PC-9 (cell line): ENCODE measurements at regions not wholly inside any gene's neighbourhood (a gene's known extent, or its start where the extent isn't known, plus 50 kb on each side); places are given as distances from the start of the nearest gene placed in this dataset.

ENCODE experiments used
- EZH2 ChIP-seq: fragments of 200-600 bp; sonication (generic); IDR thresholded peaks from 2 replicates; pipeline ENCODE4 v1.8.0; 2017; ENCODE audit warnings: antibody characterized with exemption, low read depth
- TF ChIP-seq, protein P1 (sequence below): fragments of 200-600 bp; sonication (generic); conservative IDR thresholded peaks from 2 replicates; pipeline ENCODE4 v1.6.1; 2017; ENCODE audit warnings: mixed run types, antibody characterized with exemption, mild to moderate bottlenecking, moderate library complexity

DNA sequence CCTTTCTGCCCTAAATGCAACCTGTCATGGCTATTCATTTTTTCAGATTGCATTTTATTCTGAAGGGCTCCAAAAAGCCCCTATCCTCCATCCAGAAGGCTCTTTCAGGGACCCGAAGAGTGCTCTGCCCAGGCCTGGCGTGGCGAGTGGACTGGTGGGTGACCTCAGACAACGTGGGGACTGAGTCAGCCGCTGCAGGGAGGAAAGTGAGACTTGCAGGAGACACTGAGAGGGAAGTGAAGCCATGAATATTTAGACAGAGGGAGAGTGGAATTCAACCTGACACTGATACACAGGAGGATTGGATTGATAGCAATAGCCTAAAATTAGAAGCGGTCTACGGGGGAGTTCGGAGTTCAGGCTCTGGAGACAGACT, 63.6 kb upstream of the SIX2 start:
- TF ChIP-seq, protein P1, sequence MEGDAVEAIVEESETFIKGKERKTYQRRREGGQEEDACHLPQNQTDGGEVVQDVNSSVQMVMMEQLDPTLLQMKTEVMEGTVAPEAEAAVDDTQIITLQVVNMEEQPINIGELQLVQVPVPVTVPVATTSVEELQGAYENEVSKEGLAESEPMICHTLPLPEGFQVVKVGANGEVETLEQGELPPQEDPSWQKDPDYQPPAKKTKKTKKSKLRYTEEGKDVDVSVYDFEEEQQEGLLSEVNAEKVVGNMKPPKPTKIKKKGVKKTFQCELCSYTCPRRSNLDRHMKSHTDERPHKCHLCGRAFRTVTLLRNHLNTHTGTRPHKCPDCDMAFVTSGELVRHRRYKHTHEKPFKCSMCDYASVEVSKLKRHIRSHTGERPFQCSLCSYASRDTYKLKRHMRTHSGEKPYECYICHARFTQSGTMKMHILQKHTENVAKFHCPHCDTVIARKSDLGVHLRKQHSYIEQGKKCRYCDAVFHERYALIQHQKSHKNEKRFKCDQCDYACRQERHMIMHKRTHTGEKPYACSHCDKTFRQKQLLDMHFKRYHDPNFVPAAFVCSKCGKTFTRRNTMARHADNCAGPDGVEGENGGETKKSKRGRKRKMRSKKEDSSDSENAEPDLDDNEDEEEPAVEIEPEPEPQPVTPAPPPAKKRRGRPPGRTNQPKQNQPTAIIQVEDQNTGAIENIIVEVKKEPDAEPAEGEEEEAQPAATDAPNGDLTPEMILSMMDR = no peak
- no peak for TF ChIP-seq EZH2
